ENCODE measurements at regions not wholly inside any gene's neighbourhood (a gene's known extent, or its start where the extent isn't known, plus 50 kb on each side); places are given as distances from the start of the nearest gene placed in this dataset.
"Not testable (repeated sequence)": the region's sequence is repeated elsewhere in the genome, so short reads cannot be mapped to it uniquely, and the experiment has no call there.

DNA sequence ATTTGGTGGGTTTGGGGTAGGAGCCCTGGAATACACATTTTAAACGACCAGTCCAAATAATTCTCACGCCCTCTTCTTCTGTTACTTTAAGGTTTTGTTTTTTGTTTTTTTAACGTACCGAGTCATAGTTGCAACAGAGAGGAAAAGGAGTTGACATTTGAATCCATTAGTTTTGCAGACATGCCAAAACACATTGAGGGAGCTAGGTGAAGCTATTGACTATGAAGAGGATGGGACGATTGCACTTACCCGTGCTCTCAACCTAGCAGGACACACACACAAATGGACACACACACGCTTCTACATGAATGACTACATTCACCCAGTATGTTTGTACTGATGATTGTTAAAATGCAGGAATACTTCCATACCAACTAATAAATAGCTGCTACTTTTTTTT, 54.3 kb upstream of the CIT start:
- Histone ChIP-seq H3K4me3 (ENCODE audit: low read depth in 1 of 2, low read length in 1 of 2) (no peak overlapping the region), H3K27ac (no peak overlapping the region), H3K27me3 (peaks cover 8% of the 10 kb centered on the region), H3K9me3 (no peaks in the 10 kb centered on the region), H3K36me3 (no peaks in the 10 kb centered on the region), H3K4me1 (ENCODE audit: control insufficient read depth in 1 of 2, insufficient read depth in 1 of 2, low read depth in 1 of 2, low read length in 1 of 2) (no peaks in the 10 kb centered on the region)
- TF ChIP-seq, protein P1, sequence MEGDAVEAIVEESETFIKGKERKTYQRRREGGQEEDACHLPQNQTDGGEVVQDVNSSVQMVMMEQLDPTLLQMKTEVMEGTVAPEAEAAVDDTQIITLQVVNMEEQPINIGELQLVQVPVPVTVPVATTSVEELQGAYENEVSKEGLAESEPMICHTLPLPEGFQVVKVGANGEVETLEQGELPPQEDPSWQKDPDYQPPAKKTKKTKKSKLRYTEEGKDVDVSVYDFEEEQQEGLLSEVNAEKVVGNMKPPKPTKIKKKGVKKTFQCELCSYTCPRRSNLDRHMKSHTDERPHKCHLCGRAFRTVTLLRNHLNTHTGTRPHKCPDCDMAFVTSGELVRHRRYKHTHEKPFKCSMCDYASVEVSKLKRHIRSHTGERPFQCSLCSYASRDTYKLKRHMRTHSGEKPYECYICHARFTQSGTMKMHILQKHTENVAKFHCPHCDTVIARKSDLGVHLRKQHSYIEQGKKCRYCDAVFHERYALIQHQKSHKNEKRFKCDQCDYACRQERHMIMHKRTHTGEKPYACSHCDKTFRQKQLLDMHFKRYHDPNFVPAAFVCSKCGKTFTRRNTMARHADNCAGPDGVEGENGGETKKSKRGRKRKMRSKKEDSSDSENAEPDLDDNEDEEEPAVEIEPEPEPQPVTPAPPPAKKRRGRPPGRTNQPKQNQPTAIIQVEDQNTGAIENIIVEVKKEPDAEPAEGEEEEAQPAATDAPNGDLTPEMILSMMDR (IDR thresholded peaks at IDR 0.05), result no peak

DNA sequence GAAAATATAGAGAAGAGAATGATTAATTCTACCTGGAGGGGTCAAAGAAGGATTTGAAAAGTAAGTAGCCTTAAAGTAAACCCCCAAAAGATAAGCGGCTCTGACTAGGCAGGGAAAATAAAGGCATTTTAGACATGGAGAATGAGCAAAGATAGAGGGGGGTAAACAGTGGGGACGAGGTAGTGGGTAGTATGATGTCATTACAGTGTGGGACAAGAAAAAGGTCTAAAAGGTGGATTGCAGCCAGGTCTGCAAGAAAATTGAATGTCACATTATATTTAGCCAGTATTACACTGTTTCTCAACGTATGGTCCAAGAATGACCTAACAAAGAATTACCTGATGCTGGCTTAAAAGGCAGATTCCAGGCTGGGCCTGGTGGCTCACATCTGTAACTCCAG, 55.8 kb upstream of the CIT start:
- Histone ChIP-seq H3K9me3 (no peaks in the 10 kb centered on the region), H3K27ac (no peak overlapping the region), H3K27me3 (peaks cover 8% of the 10 kb centered on the region), H3K36me3 (no peaks in the 10 kb centered on the region), H3K4me3 (ENCODE audit: low read depth in 1 of 2, low read length in 1 of 2) (no peak overlapping the region), H3K4me1 (ENCODE audit: control insufficient read depth in 1 of 2, insufficient read depth in 1 of 2, low read depth in 1 of 2, low read length in 1 of 2) (no peaks in the 10 kb centered on the region)
- TF ChIP-seq, protein P1 (IDR thresholded peaks at IDR 0.05), result no peak

DNA sequence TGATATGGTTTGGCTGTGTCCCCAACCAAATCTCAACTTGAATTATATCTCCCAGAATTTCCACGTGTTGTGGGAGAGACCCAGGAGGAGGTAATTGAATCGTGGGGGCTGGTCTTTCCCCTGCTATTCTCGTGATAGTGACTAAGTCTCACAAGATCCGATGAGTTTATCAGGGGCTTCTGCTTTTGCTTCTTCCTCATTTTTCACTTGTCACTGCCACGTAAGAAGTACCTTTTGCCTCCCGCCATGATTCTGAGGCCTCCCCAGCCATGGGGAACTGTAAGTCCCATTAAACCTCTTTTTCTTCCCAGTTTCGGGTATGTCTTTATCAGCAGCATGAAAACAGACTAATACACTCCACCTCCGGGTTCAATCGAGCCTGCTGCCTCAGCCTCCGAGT, 54.3 kb upstream of the BICDL1 start:
- not testable (repeated sequence) for H3K36me3 ChIP-seq; H3K9me3 ChIP-seq; H3K4me1 ChIP-seq (ENCODE audit: control insufficient read depth in 1 of 2, insufficient read depth in 1 of 2, low read depth in 1 of 2, low read length in 1 of 2); H3K27ac ChIP-seq; H3K4me3 ChIP-seq (ENCODE audit: low read depth in 1 of 2, low read length in 1 of 2); H3K27me3 ChIP-seq

DNA sequence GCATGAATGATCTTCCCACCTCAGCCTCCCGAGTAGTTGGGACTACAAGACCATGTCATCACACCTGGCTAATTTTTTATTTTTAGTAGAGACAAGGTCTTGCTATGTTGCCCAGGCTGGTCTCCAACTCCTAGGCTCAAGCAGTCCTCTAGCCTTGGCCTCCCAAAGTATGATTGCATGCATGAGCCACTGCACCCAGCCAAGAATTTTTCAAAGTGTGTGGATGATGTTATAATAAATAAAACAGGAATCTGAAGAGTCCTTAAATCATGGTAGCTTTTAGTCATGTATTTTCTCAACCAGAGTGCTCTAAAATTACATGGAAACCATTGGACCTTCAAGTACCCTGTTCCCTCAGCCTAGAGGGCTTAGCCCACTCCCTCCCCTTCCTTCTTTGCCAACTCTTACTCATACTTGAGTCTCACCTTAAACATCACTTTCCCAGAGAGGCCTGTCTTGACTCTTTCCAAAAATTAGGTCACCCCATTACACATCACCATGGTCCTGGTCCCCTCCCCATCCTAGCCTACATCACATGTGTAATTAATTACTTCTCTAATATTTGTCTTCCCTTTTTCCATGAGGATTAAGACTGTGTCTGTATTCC, 52.2 kb upstream of the BICDL1 start:
- Histone ChIP-seq H3K9me3 (no peaks in the 10 kb centered on the region), H3K36me3 (no peaks in the 10 kb centered on the region), H3K27ac (no peak overlapping the region), H3K4me1 (ENCODE audit: control insufficient read depth in 1 of 2, insufficient read depth in 1 of 2, low read depth in 1 of 2, low read length in 1 of 2) (no peaks in the 10 kb centered on the region), H3K4me3 (ENCODE audit: low read depth in 1 of 2, low read length in 1 of 2) (no peak overlapping the region), H3K27me3 (peaks cover 3% of the 10 kb centered on the region)
- TF ChIP-seq, protein P1 (IDR thresholded peaks at IDR 0.05), result no peak

DNA sequence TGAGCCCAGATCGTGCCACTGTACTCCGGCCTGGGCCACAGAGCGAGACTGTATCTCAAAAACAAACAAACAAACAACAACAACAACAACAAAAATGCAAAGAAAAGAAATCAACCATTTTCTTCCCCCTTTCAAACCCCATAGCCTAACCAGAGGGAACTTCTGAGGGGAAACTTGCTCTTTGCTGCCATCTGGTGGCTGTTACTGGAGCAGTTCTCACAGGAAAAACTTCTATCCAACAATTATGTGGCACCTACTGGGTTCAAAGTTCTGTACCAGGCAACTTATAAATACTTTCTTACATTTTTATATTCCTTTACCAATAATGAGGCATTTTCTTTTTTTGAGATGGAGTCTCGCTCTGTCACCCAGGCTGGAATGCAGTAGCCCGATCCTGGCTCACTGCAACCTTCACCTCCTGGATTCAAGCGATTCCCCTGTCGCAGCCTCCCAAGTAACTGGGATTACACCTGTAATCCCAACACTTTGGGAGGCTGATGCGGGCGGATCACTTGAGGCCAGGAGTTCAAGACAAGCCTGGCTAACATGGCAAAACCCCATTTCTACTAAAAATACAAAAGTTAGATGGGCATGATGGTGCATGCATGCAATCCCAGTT, 50.9 kb upstream of the BICDL1 start:
- no peaks in the 10 kb centered on the region for H3K36me3 ChIP-seq
- H3K27me3 ChIP-seq, result no peaks in the 10 kb centered on the region
- TF ChIP-seq, protein P1 (IDR thresholded peaks at IDR 0.05), result peak; percentile 77
- no peak overlapping the region for H3K27ac ChIP-seq
- H3K4me3 ChIP-seq (ENCODE audit: low read depth in 1 of 2, low read length in 1 of 2), result no peak overlapping the region
- no peaks in the 10 kb centered on the region for H3K9me3 ChIP-seq
- no peaks in the 10 kb centered on the region for H3K4me1 ChIP-seq (ENCODE audit: control insufficient read depth in 1 of 2, insufficient read depth in 1 of 2, low read depth in 1 of 2, low read length in 1 of 2)

Data from neutrophil (primary cell).